Gastrocnemius medialis (tissue), 4 donors: ENCODE measurements at regions not wholly inside any gene's neighbourhood (a gene's known extent, or its start where the extent isn't known, plus 50 kb on each side); places are given as distances from the start of the nearest gene placed in this dataset.
"Not testable (repeated sequence)": the region's sequence is repeated elsewhere in the genome, so short reads cannot be mapped to it uniquely, and the experiment has no call there.

Experiments used
- CTCF ChIP-seq, 5 experiments: fragments of 450-650 bp in 3 of 5; fragments of 200-600 bp in 2 of 5; sonication (generic) in 2 of 5; IDR thresholded peaks in 4 of 5; conservative IDR thresholded peaks in 1 of 5; 1 replicate in 4 of 5; 2 replicates in 1 of 5; pipeline ENCODE4 v1.5.1; 2016 to 2019; ENCODE audit warnings: antibody characterized with exemption in 5 of 5, mild to moderate bottlenecking in 3 of 5, moderate library complexity in 3 of 5
- POLR2A ChIP-seq, 2 donors: fragments of 450-650 bp; IDR thresholded peaks; one replicate each; pipeline ENCODE4 v1.6.1; 2017; ENCODE audit warnings: antibody characterized with exemption in 2 of 2, mild to moderate bottlenecking in 2 of 2, moderate library complexity in 2 of 2

GRCh38 chr6:104671591-104671891, 188.2 kb downstream of the HACE1 start:
- TF ChIP-seq POLR2A (IDR thresholded peaks at IDR 0.05); CTCF (IDR thresholded peaks at IDR 0.05 in 4 of 5, conservative IDR thresholded peaks at IDR 0.05 in 1 of 5): not testable (repeated sequence)
